NB4 (cell line): ENCODE measurements at regions not wholly inside any gene's neighbourhood (a gene's known extent, or its start where the extent isn't known, plus 50 kb on each side); places are given as distances from the start of the nearest gene placed in this dataset.
A peak's percentile ranks its signal among the peaks of the same experiment; 100 is the strongest.

Source experiments
- DNase-seq: peaks from one replicate; pipeline ENCODE4 v3.0.0; 2010; ENCODE audit warnings: low read depth
- H3K4me3 ChIP-seq: one replicate; pipeline ENCODE4 v1.5.1; 2011; ENCODE audit warnings: mild to moderate bottlenecking, low read depth, low read length, moderate library complexity
- MYC ChIP-seq: IDR thresholded peaks from 2 replicates; pipeline ENCODE4 v1.6.1; 2011; ENCODE audit warnings: low read depth, low read length
- POLR2A ChIP-seq: IDR thresholded peaks from 2 replicates; pipeline ENCODE4 v1.6.1; 2011; ENCODE audit warnings: mild to moderate bottlenecking; ENCODE audit not compliant: insufficient read length; ENCODE audit errors: extremely low read depth
- TF ChIP-seq, protein P1 (sequence below): IDR thresholded peaks from one replicate; pipeline ENCODE4 v1.5.1; 2012; ENCODE audit warnings: low read depth, low read length
- TF ChIP-seq, protein P2 (sequence below): IDR thresholded peaks from 2 replicates; pipeline ENCODE4 v1.6.1; 2011; ENCODE audit warnings: low read depth, low read length

DNA sequence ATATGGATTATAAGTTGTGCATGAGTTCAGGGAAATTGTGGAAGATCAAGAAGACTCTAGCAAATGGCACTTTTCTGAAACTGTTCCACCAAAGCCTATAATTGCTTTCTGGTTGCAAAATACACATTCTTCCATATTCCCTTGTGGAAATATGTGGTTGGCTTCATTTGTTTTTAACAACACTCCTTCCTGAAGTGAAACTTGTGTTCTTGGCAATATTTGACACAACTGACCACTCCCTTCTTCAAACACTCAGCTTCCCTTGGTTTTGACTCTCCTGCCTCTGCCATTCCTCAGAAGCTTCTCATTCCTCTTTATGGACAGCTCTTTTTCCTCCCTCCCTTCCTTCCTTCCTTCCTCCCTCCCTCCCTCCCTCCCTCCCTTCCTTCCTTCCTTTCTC is 192.3 kb downstream of the PMAIP1 start:
- DNase-seq: no peak
- TF ChIP-seq POLR2A (no peak), MYC (no peak)
- TF ChIP-seq, protein P1, sequence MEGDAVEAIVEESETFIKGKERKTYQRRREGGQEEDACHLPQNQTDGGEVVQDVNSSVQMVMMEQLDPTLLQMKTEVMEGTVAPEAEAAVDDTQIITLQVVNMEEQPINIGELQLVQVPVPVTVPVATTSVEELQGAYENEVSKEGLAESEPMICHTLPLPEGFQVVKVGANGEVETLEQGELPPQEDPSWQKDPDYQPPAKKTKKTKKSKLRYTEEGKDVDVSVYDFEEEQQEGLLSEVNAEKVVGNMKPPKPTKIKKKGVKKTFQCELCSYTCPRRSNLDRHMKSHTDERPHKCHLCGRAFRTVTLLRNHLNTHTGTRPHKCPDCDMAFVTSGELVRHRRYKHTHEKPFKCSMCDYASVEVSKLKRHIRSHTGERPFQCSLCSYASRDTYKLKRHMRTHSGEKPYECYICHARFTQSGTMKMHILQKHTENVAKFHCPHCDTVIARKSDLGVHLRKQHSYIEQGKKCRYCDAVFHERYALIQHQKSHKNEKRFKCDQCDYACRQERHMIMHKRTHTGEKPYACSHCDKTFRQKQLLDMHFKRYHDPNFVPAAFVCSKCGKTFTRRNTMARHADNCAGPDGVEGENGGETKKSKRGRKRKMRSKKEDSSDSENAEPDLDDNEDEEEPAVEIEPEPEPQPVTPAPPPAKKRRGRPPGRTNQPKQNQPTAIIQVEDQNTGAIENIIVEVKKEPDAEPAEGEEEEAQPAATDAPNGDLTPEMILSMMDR: no peak
- TF ChIP-seq, protein P2, sequence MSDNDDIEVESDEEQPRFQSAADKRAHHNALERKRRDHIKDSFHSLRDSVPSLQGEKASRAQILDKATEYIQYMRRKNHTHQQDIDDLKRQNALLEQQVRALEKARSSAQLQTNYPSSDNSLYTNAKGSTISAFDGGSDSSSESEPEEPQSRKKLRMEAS: no peak
- H3K4me3 ChIP-seq: no peak overlapping the region

DNA sequence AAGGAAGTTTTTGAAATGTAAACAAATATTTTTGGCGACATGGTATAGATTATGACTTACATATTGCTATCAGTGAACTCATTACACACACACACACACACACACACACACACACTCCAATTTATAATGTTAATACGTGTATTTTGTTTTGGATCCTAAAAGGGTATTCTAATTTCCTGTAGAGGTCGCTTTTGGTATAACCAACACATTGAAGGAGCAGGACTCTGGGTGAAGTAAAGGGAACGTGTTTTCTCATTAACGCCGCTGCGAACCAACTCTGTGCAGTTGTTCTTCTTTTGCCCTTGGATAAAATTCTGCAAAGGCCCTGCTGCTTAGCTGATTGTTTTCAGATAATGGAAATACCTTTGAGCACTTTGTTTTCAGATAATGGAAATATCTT is 190.4 kb downstream of the PMAIP1 start:
- H3K4me3 ChIP-seq: no peak overlapping the region
- no peak for TF ChIP-seq MYC
- TF ChIP-seq, protein P1: peak; percentile 11
- DNase-seq: peak; percentile 56

DNA sequence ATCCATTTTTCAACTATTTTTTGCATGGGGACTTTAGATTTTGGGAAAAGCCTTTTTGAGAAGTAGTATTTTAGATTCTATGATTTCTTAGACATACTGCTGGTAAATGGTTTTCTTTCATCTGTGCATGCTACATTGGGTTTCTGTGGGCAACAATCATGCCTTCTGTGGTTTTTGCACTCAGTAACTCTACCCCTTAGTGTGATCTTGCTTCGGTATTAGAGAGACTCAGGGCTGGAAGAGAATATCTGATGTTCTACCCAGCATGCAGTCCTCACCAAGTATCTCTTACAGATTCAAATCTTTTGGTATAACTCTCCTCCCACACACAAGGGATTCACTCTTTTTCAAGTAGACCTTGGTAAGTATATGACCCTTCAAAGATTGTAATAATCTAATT is 183.0 kb downstream of the PMAIP1 start:
- TF ChIP-seq, protein P2: no peak
- no peak for TF ChIP-seq MYC
- TF ChIP-seq, protein P1: no peak
- no peak overlapping the region for H3K4me3 ChIP-seq
- no peak for DNase-seq

DNA sequence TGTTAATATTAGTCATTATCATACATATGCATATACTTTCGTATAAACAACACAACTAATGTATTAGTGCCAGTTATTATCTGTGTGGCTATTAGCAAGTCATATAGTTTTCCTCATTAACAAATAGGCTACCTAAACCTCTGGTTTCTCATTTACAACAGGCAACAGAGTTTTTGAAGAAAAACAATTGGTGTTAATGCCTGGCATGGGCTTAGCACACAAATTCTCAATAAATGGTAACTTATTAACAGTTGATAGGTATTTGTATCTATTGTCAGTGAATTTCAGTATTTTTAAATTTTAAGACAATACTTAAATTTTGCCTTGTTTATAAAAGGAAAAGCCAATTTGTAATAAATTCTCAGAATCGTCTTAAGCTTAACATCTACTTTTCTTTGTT is 182.5 kb downstream of the PMAIP1 start:
- DNase-seq: no peak
- no peak overlapping the region for H3K4me3 ChIP-seq
- no peak for TF ChIP-seq MYC
- TF ChIP-seq, protein P1: no peak
- TF ChIP-seq, protein P2: no peak
- TF ChIP-seq POLR2A: no peak

DNA sequence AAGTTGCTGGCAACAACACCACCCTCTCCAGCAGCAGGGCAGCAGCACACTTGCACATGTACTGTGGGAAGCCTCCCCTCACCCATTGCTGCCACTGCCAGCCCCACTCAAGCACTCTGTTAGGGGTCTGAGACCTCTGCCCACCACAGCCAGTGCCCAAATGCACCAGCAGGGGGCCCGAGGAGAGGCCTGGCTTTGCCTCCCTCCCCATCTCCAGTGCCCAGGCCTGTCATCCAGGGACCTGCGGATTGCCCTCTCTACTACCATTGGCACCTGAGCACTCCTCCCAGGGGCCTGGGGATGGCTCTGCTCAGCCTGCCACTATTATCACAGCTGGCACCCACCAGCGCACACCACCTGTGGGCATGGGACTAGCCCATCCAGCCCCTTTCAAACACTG is 175.7 kb downstream of the PMAIP1 start:
- no peak overlapping the region for H3K4me3 ChIP-seq
- TF ChIP-seq MYC (no peak), POLR2A (no peak)
- TF ChIP-seq, protein P2: no peak
- TF ChIP-seq, protein P1: no peak
- no peak for DNase-seq

DNA sequence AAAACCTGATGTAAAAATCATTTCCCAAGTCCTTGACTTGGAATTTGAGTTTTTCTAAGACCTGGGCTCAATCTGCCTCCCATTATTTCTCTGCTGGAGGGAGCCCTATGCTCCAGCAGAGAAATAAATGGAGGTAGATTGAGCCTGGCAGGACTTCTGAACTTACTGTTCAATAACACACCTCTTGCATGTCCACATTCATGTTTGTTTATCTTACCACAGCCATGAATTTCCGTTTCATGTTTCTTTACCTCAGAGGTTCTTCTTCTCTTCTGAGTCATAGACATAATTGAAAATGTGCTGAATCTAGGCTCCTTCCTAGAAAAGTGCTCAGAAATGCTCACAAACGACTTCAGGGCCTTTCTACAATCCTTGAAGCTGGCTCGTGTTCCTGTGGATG is 170.8 kb downstream of the PMAIP1 start:
- no peak overlapping the region for H3K4me3 ChIP-seq
- no peak for DNase-seq
- TF ChIP-seq POLR2A (no peak), MYC (no peak)
- TF ChIP-seq, protein P2: no peak
- TF ChIP-seq, protein P1: no peak
